SU-DHL-6 (cell line): ENCODE measurements at regions not wholly inside any gene's neighbourhood (a gene's known extent, or its start where the extent isn't known, plus 50 kb on each side); places are given as distances from the start of the nearest gene placed in this dataset.

Source experiments
- EZH2phosphoT487 ChIP-seq: fragments of 200-600 bp; sonication (generic), shearing (Covaris generic); conservative IDR thresholded peaks from 2 replicates; pipeline ENCODE4 v1.6.1; 2018; ENCODE audit warnings: mild to moderate bottlenecking, antibody characterized with exemption, low read length, moderate library complexity, mixed read lengths
- TF ChIP-seq, protein P1 (sequence below): fragments of 200-600 bp; sonication (generic); IDR thresholded peaks from one replicate; pipeline ENCODE4 v1.5.1; 2017; ENCODE audit warnings: antibody characterized with exemption, mild to moderate bottlenecking, low read length, moderate library complexity; ENCODE audit not compliant: insufficient read depth, poor library complexity, severe bottlenecking

DNA sequence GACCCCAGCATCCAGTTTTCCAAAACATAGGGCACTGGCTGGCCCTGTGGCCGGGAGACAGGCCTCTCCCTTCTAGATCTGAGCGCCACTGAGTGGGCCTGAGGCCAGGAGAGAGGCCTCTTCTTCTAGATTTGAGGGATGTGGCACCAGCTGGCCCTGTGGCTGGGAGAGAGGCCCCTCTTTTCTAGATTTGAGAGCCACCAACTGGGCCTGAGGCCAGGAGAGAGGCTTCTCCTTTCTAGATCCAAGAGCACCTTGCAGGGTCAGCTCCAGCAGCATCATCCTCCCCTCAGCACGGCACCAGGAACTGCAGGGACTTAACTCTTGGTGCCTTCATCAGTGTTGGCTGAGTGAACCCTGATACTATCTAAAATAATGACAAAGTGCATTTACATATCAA lies 114.3 kb upstream of the ALKAL2 start:
- TF ChIP-seq, protein P1, sequence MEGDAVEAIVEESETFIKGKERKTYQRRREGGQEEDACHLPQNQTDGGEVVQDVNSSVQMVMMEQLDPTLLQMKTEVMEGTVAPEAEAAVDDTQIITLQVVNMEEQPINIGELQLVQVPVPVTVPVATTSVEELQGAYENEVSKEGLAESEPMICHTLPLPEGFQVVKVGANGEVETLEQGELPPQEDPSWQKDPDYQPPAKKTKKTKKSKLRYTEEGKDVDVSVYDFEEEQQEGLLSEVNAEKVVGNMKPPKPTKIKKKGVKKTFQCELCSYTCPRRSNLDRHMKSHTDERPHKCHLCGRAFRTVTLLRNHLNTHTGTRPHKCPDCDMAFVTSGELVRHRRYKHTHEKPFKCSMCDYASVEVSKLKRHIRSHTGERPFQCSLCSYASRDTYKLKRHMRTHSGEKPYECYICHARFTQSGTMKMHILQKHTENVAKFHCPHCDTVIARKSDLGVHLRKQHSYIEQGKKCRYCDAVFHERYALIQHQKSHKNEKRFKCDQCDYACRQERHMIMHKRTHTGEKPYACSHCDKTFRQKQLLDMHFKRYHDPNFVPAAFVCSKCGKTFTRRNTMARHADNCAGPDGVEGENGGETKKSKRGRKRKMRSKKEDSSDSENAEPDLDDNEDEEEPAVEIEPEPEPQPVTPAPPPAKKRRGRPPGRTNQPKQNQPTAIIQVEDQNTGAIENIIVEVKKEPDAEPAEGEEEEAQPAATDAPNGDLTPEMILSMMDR = no peak
- no peak for TF ChIP-seq EZH2phosphoT487
